HUES64 (cell line): ENCODE measurements at regions not wholly inside any gene's neighbourhood (a gene's known extent, or its start where the extent isn't known, plus 50 kb on each side); places are given as distances from the start of the nearest gene placed in this dataset.
"Not testable (repeated sequence)": the region's sequence is repeated elsewhere in the genome, so short reads cannot be mapped to it uniquely, and the experiment has no call there.

Source experiments
- H3K27ac ChIP-seq: 2 replicates; pipeline ENCODE4 v1.7.0; 2013; ENCODE audit warnings: low read depth, low read length, inconsistent platforms
- H3K27me3 ChIP-seq: 2 replicates; pipeline ENCODE4 v1.6.1; 2013; ENCODE audit warnings: mild to moderate bottlenecking, low read length; ENCODE audit not compliant: insufficient read depth
- H3K36me3 ChIP-seq: 2 replicates; pipeline ENCODE4 v1.6.1; 2013; ENCODE audit warnings: mild to moderate bottlenecking, low read length; ENCODE audit not compliant: insufficient read depth
- H3K4me1 ChIP-seq: 2 replicates; pipeline ENCODE4 v1.6.1; 2013; ENCODE audit warnings: mild to moderate bottlenecking, low read length, moderate library complexity; ENCODE audit not compliant: insufficient read depth
- H3K4me3 ChIP-seq: 2 replicates; pipeline ENCODE4 v1.5.1; 2013; ENCODE audit warnings: mild to moderate bottlenecking, low read length, moderate library complexity
- H3K9ac ChIP-seq: 2 replicates; pipeline ENCODE4 v1.6.1; 2013; ENCODE audit warnings: mild to moderate bottlenecking, low read depth, low read length
- H3K9me3 ChIP-seq: 2 replicates; pipeline ENCODE4 v1.6.1; 2013; ENCODE audit warnings: low read depth, low read length; ENCODE audit not compliant: insufficient read depth
- WGBS: fragments of 150-250, 120-280 bp; methylation state at CpG from one replicate; pipeline ENCODE4 v1.1.7; 2013; ENCODE audit warnings: missing lambda C conversion rate; 5-methylcytosine and 5-hydroxymethylcytosine counted together

DNA sequence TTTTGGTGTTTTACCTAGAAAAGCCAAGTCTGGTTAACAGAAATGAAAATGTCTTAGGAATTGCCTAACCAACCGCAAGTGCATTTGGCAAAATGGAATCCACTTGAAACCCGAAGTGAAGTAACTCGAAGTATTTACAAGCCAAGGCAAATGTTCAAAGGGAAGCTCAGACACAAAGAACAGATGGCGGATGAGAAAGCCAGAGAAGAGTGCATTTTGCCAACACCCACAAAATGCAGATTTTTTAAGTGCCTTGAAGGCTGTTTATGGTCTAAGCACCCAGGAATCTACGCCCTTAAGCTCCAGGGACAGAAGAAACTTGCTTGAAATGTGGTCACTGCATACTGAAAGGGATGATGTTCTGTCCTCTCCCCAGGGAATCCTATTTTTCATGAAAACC, 70.0 kb upstream of the TBXT start:
- H3K36me3 ChIP-seq = no peaks in the 10 kb centered on the region
- no peak overlapping the region for H3K27ac ChIP-seq
- peaks cover 2% of the 10 kb centered on the region; the same call in 1 of the 2 replicates for H3K27me3 ChIP-seq
- 76% methylated on average over 5 of the region's 5 CpGs for WGBS
- no peak overlapping the region for H3K4me3 ChIP-seq
- H3K9ac ChIP-seq = no peak overlapping the region
- H3K9me3 ChIP-seq = no peaks in the 10 kb centered on the region
- H3K4me1 ChIP-seq = peaks cover 14% of the 10 kb centered on the region; the same call in 1 of the 2 replicates

DNA sequence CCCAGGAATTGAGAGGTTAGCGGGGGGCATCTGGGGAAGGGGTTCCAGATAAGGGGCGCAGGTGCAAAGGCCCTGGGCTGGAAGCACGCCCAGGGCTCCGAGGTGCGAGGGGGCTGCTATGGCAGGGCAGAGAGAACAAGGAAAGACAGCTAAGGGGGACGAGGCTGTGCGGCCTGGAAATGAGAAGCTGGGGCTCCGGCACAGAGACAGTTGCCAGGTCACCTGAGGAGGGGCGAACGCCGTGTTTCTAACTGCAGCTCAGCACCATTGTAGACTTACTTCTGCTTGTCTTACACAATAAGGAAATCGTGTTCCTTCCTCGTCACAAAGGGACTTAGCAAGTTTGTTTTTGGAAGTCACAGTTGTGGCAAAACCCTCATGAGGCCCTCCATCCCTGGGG, 68.9 kb upstream of the TBXT start:
- H3K27me3 ChIP-seq = peaks cover 2% of the 10 kb centered on the region; the same call in 1 of the 2 replicates

DNA sequence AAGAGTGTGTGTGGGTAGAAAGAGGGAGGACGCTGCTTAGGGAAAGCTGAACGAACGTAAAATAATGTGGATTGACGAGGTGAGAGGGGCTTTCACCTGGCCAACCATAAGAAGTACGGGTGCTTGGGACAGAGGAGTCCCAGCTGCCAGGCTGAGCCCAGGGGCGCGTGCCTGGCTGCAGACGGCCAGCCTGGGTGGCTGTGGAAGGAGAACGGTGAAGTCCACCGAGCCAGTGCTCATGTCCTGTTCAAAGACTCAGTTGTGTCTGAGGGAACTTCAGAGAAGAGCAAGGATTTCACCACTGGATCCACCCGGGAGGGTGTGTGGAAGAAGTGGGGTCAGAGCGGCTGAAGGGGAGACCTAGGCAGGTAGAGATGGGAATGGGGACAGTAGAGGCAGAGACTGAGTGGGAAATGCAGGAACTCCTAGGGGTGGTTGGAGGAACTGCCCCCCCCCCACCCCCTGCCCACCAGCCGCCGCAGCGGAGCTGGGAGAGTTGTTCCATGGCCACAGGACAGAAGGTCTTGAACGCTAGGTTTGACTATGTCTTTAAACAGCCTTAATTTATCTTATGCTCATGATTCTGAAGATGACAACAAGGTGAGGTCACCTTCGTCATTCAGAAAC, 68.1 kb upstream of the TBXT start:
- H3K36me3 ChIP-seq = no peaks in the 10 kb centered on the region
- H3K27ac ChIP-seq = no peak overlapping the region
- H3K9ac ChIP-seq = no peak overlapping the region
- no peak overlapping the region for H3K4me3 ChIP-seq
- peaks cover 10% of the 10 kb centered on the region; the same call in 1 of the 2 replicates for H3K4me1 ChIP-seq
- H3K27me3 ChIP-seq = peaks cover 4% of the 10 kb centered on the region; the same call in 1 of the 2 replicates
- 93% methylated on average over 13 of the region's 17 CpGs for WGBS
- H3K9me3 ChIP-seq = no peaks in the 10 kb centered on the region

More for the DNA sequence above, 68.9 kb upstream of the TBXT start:
- 92% methylated on average over 13 of the region's 13 CpGs for WGBS
- Histone ChIP-seq H3K27ac (no peak overlapping the region), H3K9me3 (no peaks in the 10 kb centered on the region), H3K36me3 (no peaks in the 10 kb centered on the region), H3K9ac (no peak overlapping the region), H3K4me1 (peaks cover 14% of the 10 kb centered on the region; the same call in 1 of the 2 replicates), H3K4me3 (no peak overlapping the region)

DNA sequence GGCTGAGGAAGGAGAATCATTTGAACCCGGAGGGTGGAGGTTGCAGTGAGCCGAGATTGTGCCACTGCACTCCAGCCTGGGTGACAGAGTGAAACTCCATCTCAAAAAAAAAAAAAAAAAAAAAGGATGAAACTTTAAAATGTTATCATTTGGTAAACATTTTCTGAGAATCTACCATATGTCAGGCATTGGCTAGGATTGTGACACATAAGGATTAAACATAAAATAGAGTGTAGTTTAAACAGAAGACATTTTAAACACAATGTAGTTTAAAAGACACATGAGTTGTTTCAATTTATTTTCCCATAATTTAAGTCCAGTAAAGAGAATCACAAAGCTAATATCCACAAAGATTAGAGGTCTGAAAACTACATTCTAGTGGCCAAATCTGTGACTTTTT, 63.5 kb upstream of the TBXT start:
- 100% methylated on average over 2 of the region's 2 CpGs for WGBS
- H3K27me3 ChIP-seq = peaks cover 30% of the 10 kb centered on the region

DNA sequence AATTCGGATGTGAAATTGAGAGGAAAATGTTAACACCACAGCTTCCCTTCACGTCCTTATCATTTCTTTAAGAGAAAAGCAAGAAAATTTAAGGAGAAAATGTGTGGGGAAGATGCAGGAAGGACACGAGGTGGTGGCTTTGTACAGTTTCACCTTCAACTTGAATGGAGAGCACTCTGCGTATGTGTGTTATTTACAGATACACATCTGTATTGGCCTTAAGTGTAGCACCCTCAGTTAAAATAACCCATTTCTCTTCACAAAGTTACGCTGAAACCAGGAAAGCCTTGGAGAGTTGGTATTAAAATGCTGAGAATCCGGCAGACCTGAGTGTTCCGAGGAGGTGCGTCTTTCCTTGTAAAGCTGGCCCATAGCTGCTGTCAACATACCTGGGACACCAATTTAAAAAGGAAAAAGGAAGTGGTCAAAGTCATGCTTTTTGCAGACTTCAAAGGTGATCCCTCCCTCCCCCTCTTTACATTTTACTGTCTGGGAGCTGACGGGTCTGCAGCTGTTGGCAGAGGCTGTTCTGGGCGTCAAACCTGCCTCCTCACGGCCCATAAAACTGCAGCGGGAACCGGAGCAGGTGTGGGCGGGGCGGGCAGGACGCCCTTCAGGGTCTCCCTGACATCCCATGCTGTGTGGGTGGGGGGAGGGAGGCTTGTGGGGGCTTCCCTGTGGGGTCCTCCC, 61.3 kb upstream of the TBXT start:
- Histone ChIP-seq H3K9ac (no peak overlapping the region), H3K36me3 (no peaks in the 10 kb centered on the region), H3K9me3 (no peaks in the 10 kb centered on the region), H3K27me3 (peaks cover 30% of the 10 kb centered on the region), H3K4me3 (no peak overlapping the region), H3K4me1 (no peaks in the 10 kb centered on the region; the same call in 1 of the 2 replicates), H3K27ac (no peak overlapping the region)
- WGBS = 51% methylated on average over 16 of the region's 16 CpGs

More for the DNA sequence above, 63.5 kb upstream of the TBXT start:
- H3K36me3 ChIP-seq, H3K4me3 ChIP-seq, H3K9me3 ChIP-seq, H3K9ac ChIP-seq, H3K4me1 ChIP-seq, H3K27ac ChIP-seq: not testable (repeated sequence)

DNA sequence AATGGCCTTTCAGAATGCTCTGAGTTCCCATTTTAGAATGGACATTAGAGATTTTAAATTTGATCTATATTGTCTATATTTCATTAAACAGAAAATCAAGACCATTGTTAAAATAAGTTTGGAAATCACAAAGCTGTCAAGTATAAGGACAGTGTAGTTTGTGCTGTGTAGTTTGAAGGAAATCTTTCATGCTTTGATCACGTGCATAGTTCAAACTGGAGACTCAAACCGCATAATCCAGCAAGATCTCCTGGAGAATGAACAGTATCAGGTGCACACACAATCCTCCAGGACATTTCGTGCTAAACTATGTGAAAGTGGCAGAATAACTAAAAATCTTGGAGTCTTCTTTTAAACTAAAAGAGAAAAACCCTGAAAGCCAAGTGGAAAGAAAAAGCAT, 60.8 kb upstream of the TBXT start:
- Histone ChIP-seq H3K4me3 (no peak overlapping the region), H3K9me3 (no peaks in the 10 kb centered on the region), H3K4me1 (no peaks in the 10 kb centered on the region; the same call in 1 of the 2 replicates), H3K9ac (no peak overlapping the region), H3K27me3 (peaks cover 30% of the 10 kb centered on the region), H3K36me3 (no peaks in the 10 kb centered on the region), H3K27ac (no peak overlapping the region)
- WGBS = 92% methylated on average over 3 of the region's 3 CpGs

DNA sequence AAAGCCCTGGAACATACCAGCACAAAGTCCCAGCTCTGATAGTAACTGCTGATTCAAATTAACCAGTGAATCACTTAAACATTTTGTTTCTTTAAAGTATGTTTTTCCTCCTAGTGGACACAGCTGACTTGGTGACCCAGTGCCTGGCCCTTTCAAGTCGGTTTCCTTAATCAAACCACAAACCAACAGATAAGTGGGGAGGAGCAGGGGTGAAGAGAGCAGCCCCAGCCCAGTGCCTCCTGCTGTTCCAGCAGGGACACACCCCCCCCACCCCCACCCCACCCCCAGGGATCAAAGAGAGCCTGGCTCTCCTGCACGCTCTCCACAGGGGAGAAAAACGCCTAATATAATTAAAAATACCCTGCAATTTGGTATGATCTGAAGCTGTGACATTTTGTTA, 55.4 kb upstream of the TBXT start:
- Histone ChIP-seq H3K9me3 (no peaks in the 10 kb centered on the region), H3K4me3 (no peak overlapping the region), H3K4me1 (no peaks in the 10 kb centered on the region), H3K36me3 (no peaks in the 10 kb centered on the region), H3K9ac (no peak overlapping the region), H3K27ac (no peak overlapping the region), H3K27me3 (peaks cover 11% of the 10 kb centered on the region)
- WGBS = no CpG with 5 or more reads among the region's 3 CpGs

DNA sequence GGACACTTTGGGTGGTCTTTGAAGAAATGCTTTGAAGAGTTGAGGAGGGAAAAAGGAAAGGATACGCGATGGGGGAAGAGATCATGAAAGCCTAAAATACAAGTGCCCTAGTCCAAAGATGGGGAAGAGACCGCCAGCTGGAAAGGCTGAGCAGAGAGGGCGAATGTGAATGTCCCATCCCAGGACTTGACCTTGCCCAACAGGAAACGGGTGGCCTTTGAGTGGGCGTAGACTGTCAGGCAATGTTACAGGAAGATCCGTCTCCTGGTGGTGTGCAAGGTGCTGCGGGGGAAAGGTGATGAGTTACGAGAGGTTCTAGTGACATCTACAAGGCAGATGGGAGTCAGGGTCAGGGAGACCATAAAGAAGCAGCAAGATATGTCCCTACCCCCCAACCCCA, 55.0 kb upstream of the TBXT start:
- Histone ChIP-seq H3K36me3 (no peaks in the 10 kb centered on the region), H3K27me3 (peaks cover 7% of the 10 kb centered on the region; the same call in 1 of the 2 replicates), H3K27ac (no peak overlapping the region), H3K4me1 (no peaks in the 10 kb centered on the region), H3K4me3 (no peak overlapping the region), H3K9ac (no peak overlapping the region), H3K9me3 (no peaks in the 10 kb centered on the region)
- WGBS = 88% methylated on average over 9 of the region's 9 CpGs

DNA sequence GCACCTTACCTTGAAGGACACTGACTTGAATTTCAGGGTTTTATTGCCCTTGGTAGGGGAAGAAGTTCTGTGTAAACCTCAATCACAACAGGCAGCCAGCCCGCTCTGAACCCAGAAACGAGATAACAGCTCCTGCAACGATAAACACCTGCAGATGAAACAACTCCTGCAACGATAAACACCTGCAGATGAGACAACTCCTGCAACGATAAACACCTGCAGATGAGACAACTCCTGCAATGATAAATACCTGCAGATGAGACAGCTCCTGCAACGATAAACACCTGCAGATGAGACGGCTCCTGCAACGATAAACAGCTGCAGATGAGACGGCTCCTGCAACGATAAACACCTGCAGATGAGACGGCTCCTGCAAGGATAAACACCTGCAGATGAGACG, 54.0 kb upstream of the TBXT start:
- 74% methylated on average over 12 of the region's 12 CpGs for WGBS
- H3K27ac ChIP-seq = no peak overlapping the region
- H3K9me3 ChIP-seq = no peaks in the 10 kb centered on the region
- H3K36me3 ChIP-seq = no peaks in the 10 kb centered on the region
- H3K9ac ChIP-seq = no peak overlapping the region
- H3K4me1 ChIP-seq = no peaks in the 10 kb centered on the region
- no peaks in the 10 kb centered on the region for H3K27me3 ChIP-seq
- H3K4me3 ChIP-seq = no peak overlapping the region

DNA sequence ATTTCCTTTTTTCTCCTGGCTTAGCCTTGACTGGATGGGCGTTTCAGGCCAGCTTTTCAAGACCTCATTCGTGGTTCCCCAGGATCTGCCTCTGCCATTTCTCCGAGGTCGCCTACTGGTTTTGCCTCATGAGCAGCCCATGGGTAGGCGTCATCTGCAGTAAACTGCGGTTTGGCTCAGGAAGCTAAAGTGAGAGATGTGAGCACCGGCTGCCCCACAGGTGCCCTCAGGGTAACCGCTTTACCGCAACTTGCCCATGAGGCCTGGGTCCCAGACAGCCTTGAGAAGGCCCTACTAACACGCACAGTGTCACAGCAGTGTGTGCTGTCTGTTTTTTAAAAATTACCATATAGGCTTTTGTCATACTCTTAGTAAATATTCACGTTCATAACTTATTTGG, 53.4 kb upstream of the TBXT start:
- Histone ChIP-seq H3K9ac (no peak overlapping the region), H3K27me3 (no peaks in the 10 kb centered on the region; the same call in 1 of the 2 replicates), H3K4me3 (no peak overlapping the region), H3K9me3 (no peaks in the 10 kb centered on the region), H3K4me1 (no peaks in the 10 kb centered on the region), H3K27ac (no peak overlapping the region), H3K36me3 (no peaks in the 10 kb centered on the region)
- 93% methylated on average over 10 of the region's 11 CpGs for WGBS
